Heart right ventricle (tissue), 16 donors: ENCODE measurements at regions not wholly inside any gene's neighbourhood (a gene's known extent, or its start where the extent isn't known, plus 50 kb on each side); places are given as distances from the start of the nearest gene placed in this dataset.

Source experiments
- ATAC-seq, 8 donors: fragments of 200-7000 bp; cut with Tn5 transposase; one replicate each; pipeline ENCODE4 v1.9.1; 2020; ENCODE audit warnings: mild to moderate bottlenecking in 8 of 8, moderate library complexity in 8 of 8, moderate number of reproducible peaks in 1 of 8
- DNase-seq, 2 donors: peaks; one replicate each; pipeline ENCODE4 v3.0.0-alpha.2; 2020
- H3K27ac ChIP-seq, 10 donors: fragments of 200-600 bp; sonication (generic) in 2 of 10; one replicate each; pipeline versions ENCODE4 v1.5.0 to v1.8.0; 2020 to 2022; ENCODE audit warnings: mild to moderate bottlenecking in 3 of 10
- H3K27me3 ChIP-seq, 7 donors: fragments of 200-600 bp; one replicate each; pipeline ENCODE4 v1.8.0; 2021 to 2022; ENCODE audit warnings: mild to moderate bottlenecking in 2 of 7
- H3K36me3 ChIP-seq, 9 donors: fragments of 200-600 bp; sonication (generic) in 1 of 9; one replicate each; pipeline versions ENCODE4 v1.5.0 to v1.8.0; 2020 to 2022; ENCODE audit warnings: mild to moderate bottlenecking in 2 of 9
- H3K4me1 ChIP-seq, 9 donors: fragments of 200-600 bp; sonication (generic) in 1 of 9; one replicate each; pipeline versions ENCODE4 v1.5.0 to v1.8.0; 2020 to 2022; ENCODE audit warnings: mild to moderate bottlenecking in 4 of 9
- H3K4me3 ChIP-seq, 10 donors: fragments of 200-600 bp; sonication (generic) in 2 of 10; one replicate each; pipeline versions ENCODE4 v1.5.0 to v1.8.0; 2020 to 2022; ENCODE audit warnings: mild to moderate bottlenecking in 7 of 10, moderate library complexity in 2 of 10
- H3K9me3 ChIP-seq, 11 donors: fragments of 200-600 bp in 10 of 11; sonication (generic) in 2 of 11; one replicate each; pipeline versions ENCODE4 v1.5.0 to v1.8.0; 2013 to 2022; ENCODE audit warnings: mild to moderate bottlenecking in 2 of 11, control low read depth in 1 of 11, moderate library complexity in 1 of 11
- WGBS, 2 donors: extraction: QIAGEN DNeasy Blood & Tissue Kit; methylation state at CpG; one replicate each; pipeline ENCODE4 v1.1.7; 2013; ENCODE audit warnings: inconsistent platforms in 1 of 2; 5-methylcytosine and 5-hydroxymethylcytosine counted together
- intact Hi-C, 10 donors: fragments of 100-400 bp; cut with DNase I; formaldehyde crosslinking; loops; one replicate each; pipeline versions ENCODE4 v1.11.1 to v1.14.2; 2022
- TF ChIP-seq, protein P1 (sequence below), 9 donors: fragments of 200-600 bp; sonication (generic) in 2 of 9; IDR thresholded peaks; one replicate each; pipeline versions ENCODE4 v1.5.0 to v1.8.0; 2021 to 2022; ENCODE audit warnings: antibody characterized with exemption in 9 of 9, mild to moderate bottlenecking in 5 of 9, moderate library complexity in 1 of 9
- donor health status: Arrhythmogenic right ventricular cardiomyopathy.
- donor health status: ischemic (EF 13 %, LVEDD 7.1; RV severe dilation, severe dysfunction).
- donor health status: healthy with polysubstance abuse.
- donor health status: DM: no; HTN: yes; CAD: no.
- donor health status: DM: no; HTN: no; CAD: no.
- donor health status: ischemic (EF 25% LVEDD 6.9; RV normal size, moderate dysfunction).
- donor health status: ischemic (EF 25% LVEDD 5.7; RV mildly dilated, moderate dysfunction).
- donor health status: healthy.
- donor health status: DM: yes; HTN: yes; CAD: no.
- donor health status: Ischemic cardiomyopathy.
- donor health status: ischemic (EF 35%, LVEDD 5.7; RV mildly dilated, moderate dysfunction).
- donor health status: nonischemic (EF 11% LVEDD 7.7; RV severe dilation, severe dysfunction).
- donor health status: DM: yes; HTN: yes; CAD: no.
- donor health status: PGD.
- donor health status: ischemic (EF 29% LVEDD 5.4; RV normal size, mild dysfunction).
- donor health status: nonischemic (EF 23%, LVEDD 6.1; RV moderate dilation, normal function).

DNA sequence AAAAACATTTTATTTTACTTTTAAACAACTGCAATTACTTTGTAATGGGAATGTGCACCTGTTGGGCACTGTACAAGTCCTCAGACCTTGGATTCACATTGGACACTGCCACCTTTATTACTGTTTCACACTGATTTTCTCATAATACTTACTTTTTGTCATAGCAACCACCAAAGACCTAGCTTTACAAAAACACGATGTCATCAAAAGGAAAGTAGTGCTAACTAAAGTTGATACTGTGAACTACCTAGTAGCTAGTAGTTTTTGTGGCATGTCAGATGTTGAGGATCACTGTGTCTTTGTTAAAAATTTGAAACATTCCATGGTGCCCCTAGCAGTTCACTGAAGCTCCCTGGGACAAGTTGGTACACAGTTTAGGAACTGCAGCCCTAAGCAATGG lies 62.9 kb upstream of the HOPX start:
- peaks cover 0 to 4% (median 0%) of the 10 kb centered on the region in 9 donors for H3K4me1 ChIP-seq
- H3K27ac ChIP-seq: no peak overlapping the region
- H3K4me3 ChIP-seq: no peak overlapping the region
- intact Hi-C loops: no loop called here
- TF ChIP-seq, protein P1, sequence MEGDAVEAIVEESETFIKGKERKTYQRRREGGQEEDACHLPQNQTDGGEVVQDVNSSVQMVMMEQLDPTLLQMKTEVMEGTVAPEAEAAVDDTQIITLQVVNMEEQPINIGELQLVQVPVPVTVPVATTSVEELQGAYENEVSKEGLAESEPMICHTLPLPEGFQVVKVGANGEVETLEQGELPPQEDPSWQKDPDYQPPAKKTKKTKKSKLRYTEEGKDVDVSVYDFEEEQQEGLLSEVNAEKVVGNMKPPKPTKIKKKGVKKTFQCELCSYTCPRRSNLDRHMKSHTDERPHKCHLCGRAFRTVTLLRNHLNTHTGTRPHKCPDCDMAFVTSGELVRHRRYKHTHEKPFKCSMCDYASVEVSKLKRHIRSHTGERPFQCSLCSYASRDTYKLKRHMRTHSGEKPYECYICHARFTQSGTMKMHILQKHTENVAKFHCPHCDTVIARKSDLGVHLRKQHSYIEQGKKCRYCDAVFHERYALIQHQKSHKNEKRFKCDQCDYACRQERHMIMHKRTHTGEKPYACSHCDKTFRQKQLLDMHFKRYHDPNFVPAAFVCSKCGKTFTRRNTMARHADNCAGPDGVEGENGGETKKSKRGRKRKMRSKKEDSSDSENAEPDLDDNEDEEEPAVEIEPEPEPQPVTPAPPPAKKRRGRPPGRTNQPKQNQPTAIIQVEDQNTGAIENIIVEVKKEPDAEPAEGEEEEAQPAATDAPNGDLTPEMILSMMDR (IDR thresholded peaks at IDR 0.05): no peak
- ATAC-seq: no peak
- H3K36me3 ChIP-seq: no peaks in the 10 kb centered on the region
- no peaks in the 10 kb centered on the region for H3K27me3 ChIP-seq
- 91 to 93% methylated on average over 1 of the region's 1 CpG for WGBS, 2 donors
- no peak for DNase-seq
- H3K9me3 ChIP-seq: peaks cover 0 to 4% (median 0%) of the 10 kb centered on the region in 11 donors

DNA sequence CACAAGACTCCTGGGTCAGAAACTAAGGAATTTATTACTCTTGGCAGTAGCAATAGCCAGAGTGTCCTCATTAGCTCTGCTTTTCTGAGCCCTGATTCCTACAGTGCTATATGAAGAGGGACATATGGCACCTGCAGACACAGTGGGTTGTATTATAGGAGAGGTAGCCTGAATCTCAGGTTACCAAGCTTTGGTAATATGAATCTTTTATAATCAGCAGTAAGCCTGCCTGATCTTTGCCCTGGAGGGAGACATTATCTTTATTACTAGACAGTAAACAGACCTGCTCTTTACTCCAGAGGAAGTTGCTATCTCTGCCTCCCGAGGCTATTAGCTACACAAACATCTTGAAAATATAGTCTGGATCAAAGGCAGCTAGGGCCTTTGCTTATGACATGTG lies 62.5 kb upstream of the HOPX start:
- TF ChIP-seq, protein P1 (IDR thresholded peaks at IDR 0.05): no peak
- 18 to 19% methylated on average over 1 of the region's 1 CpG for WGBS, 2 donors
- peaks cover 0 to 4% (median 0%) of the 10 kb centered on the region in 11 donors for H3K9me3 ChIP-seq
- intact Hi-C loops: no loop called here
- no peaks in the 10 kb centered on the region for H3K36me3 ChIP-seq
- DNase-seq (no peak), ATAC-seq (no peak)
- no peaks in the 10 kb centered on the region for H3K27me3 ChIP-seq
- H3K27ac ChIP-seq: no peak overlapping the region
- no peak overlapping the region for H3K4me3 ChIP-seq
- peaks cover 0 to 6% (median 0%) of the 10 kb centered on the region in 9 donors for H3K4me1 ChIP-seq

DNA sequence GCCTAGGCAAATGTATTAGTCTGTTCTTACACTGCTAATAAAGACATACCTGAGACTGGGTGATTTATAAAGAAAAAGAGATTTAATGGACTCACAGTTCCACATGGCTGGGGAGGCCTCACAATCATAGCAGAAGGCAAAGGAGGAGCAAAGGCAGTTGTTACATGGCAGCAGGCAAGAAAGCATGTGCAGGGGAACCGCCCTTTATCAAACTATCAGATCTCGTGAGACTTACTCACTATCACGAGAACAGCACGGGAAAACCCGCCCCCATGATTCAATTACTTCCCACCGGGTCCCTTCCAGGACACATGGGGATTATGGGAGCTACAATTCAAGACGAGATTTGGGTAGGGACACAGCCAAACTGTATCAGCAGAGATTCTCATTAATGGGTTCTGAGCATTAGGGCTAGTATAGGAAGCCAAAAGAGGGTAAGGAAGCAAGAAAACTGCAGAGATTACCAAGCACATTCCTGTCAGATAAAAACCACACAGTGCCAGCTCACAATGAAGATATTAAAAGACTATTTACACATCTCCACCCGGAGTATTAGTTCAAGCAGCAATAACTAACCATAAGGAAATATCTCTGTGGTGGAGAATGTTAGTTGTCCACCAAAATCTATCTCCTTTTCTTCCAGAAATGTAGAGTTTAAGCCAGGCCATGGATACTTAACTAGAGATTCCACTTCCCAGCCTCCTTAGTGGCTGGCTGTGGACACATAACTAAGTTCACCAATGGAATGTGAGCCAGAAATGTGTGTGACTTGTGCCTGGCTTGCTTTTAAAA lies 61.2 kb upstream of the HOPX start:
- no peak overlapping the region for H3K27ac ChIP-seq
- DNase-seq: no peak
- peaks cover 0 to 4% (median 0%) of the 10 kb centered on the region in 11 donors for H3K9me3 ChIP-seq
- H3K27me3 ChIP-seq: no peaks in the 10 kb centered on the region
- no peaks in the 10 kb centered on the region for H3K36me3 ChIP-seq
- H3K4me3 ChIP-seq: no peak overlapping the region
- 81 to 86% methylated on average over 8 of the region's 8 CpGs for WGBS, 2 donors
- intact Hi-C loops: no loop called here
- TF ChIP-seq, protein P1 (IDR thresholded peaks at IDR 0.05): no peak
- no peak for ATAC-seq
- peaks cover 0 to 6% (median 0%) of the 10 kb centered on the region in 9 donors for H3K4me1 ChIP-seq

DNA sequence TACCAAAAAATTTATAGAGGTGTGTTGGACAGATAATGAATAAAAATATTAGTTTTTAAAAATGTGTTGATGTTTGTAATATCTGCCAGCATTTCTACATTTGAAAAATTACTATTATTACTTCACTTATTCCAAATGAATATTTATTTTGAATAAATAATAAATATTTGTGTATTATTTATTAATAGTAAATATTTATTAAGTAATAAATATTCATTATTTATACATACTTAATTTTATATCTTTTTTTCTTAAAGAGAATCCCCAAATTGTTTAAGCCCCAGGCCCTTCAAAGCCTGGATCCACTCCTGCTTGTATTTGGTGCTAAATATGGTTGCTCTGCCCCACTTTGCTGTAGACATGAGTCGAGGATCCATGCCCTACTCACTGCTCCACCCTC lies 60.5 kb upstream of the HOPX start:
- Histone ChIP-seq H3K27ac (no peak overlapping the region), H3K4me1 (peaks cover 0 to 6% (median 0%) of the 10 kb centered on the region in 9 donors), H3K4me3 (no peak overlapping the region), H3K27me3 (no peaks in the 10 kb centered on the region), H3K36me3 (no peaks in the 10 kb centered on the region), H3K9me3 (peaks cover 0 to 4% (median 0%) of the 10 kb centered on the region in 11 donors)
- TF ChIP-seq, protein P1 (IDR thresholded peaks at IDR 0.05): no peak
- intact Hi-C loops: no loop called here
- 87 to 95% methylated on average over 1 of the region's 1 CpG for WGBS, 2 donors
- no peak for ATAC-seq
- DNase-seq: no peak
